VCaP (cell line): ENCODE measurements at regions not wholly inside any gene's neighbourhood (a gene's known extent, or its start where the extent isn't known, plus 50 kb on each side); places are given as distances from the start of the nearest gene placed in this dataset.

Experiments
- H3K27ac ChIP-seq: fragments of 450-650 bp; 2 replicates; pipeline ENCODE4 v1.5.1; 2017
- CTCF ChIP-seq: fragments of 450-650 bp; conservative IDR thresholded peaks from 2 replicates; pipeline ENCODE4 v1.5.1; 2017; ENCODE audit warnings: mild to moderate bottlenecking, moderate library complexity

- H3K27ac ChIP-seq = no peak overlapping the region
- no peak for TF ChIP-seq CTCF
Observed at GRCh38 chr10:29797616-29798015, 162.8 kb upstream of the SVIL start.

GRCh38 chr10:29795850-29796249 is 161.1 kb upstream of the SVIL start:
- H3K27ac ChIP-seq = 0 out of 2 replicates have a peak overlapping the region, but pooled peaks have one; percentile 21
- TF ChIP-seq CTCF = no peak

GRCh38 chr10:29794776-29795611 is 160.2 kb upstream of the SVIL start:
- TF ChIP-seq CTCF = no peak
- H3K27ac ChIP-seq = 0 out of 2 replicates have a peak overlapping the region, but pooled peaks have one; percentile 21

- no peak for TF ChIP-seq CTCF
- no peak overlapping the region for H3K27ac ChIP-seq
Observed at GRCh38 chr10:29791773-29792172, 157.0 kb upstream of the SVIL start.

- H3K27ac ChIP-seq = no peak overlapping the region
- no peak for TF ChIP-seq CTCF
Observed at GRCh38 chr10:29790207-29790606, 155.4 kb upstream of the SVIL start.

- no peak overlapping the region for H3K27ac ChIP-seq
- TF ChIP-seq CTCF = no peak
Observed at GRCh38 chr10:29788113-29788512, 153.3 kb upstream of the SVIL start.

GRCh38 chr10:29785701-29786100 is 150.9 kb upstream of the SVIL start:
- H3K27ac ChIP-seq = no peak overlapping the region
- no peak for TF ChIP-seq CTCF
